ENCODE measurements at regions not wholly inside any gene's neighbourhood (a gene's known extent, or its start where the extent isn't known, plus 50 kb on each side); places are given as distances from the start of the nearest gene placed in this dataset.
"Not testable (repeated sequence)": the region's sequence is repeated elsewhere in the genome, so short reads cannot be mapped to it uniquely, and the experiment has no call there.

DNA sequence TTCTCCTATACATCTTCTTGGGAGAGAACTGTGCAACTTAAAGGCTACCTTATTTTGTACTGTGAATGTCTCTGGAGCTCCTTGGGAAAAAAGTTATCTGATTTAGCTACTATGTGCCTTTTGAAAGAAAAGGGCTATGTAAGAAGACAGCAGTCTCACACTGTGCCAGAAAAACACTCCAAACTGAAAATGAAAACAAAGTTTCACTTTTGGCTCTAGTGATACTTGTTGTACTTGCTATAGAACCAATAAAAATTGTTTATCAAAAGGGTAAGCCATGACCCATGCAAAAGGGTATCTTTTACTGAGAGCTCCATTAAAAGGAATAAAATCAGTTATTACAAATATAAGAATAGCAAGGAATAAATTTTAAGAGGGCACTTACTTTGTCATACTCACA, 2270.0 kb downstream of the ARAP2 start:
- POLR2A ChIA-PET = no interaction called here
- CTCF ChIA-PET = no interaction called here
- TF ChIP-seq, protein P1, sequence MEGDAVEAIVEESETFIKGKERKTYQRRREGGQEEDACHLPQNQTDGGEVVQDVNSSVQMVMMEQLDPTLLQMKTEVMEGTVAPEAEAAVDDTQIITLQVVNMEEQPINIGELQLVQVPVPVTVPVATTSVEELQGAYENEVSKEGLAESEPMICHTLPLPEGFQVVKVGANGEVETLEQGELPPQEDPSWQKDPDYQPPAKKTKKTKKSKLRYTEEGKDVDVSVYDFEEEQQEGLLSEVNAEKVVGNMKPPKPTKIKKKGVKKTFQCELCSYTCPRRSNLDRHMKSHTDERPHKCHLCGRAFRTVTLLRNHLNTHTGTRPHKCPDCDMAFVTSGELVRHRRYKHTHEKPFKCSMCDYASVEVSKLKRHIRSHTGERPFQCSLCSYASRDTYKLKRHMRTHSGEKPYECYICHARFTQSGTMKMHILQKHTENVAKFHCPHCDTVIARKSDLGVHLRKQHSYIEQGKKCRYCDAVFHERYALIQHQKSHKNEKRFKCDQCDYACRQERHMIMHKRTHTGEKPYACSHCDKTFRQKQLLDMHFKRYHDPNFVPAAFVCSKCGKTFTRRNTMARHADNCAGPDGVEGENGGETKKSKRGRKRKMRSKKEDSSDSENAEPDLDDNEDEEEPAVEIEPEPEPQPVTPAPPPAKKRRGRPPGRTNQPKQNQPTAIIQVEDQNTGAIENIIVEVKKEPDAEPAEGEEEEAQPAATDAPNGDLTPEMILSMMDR (IDR thresholded peaks at IDR 0.05; ENCODE audit: insufficient read depth, low read length, missing control alignments) = no peak
- no peak for DNase-seq (ENCODE audit: low read depth, low spot score)
- H3K4me3 ChIP-seq (ENCODE audit: low read depth, low read length) = no peak overlapping the region

DNA sequence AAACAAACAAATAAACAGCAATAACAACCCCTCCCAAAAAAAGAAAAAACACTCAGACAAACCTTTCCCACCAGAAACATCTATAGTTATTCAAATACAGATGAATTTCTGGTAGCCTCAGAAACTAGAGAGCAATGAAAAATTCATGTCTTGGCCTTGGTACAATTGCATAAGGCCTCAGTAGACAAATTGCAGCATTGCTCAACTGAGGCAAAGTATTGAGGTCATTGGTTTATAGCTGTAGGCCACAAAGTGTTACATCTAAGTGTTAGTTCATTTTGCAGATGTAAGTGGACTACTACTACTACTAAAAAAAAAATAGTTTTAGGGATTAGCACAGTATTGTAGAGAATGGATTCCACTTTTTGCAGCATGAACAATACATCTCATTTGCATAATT, 2268.3 kb downstream of the ARAP2 start:
- ChIA-PET POLR2A (no interaction called here), CTCF (no interaction called here)
- TF ChIP-seq, protein P1 (IDR thresholded peaks at IDR 0.05; ENCODE audit: insufficient read depth, low read length, missing control alignments) = no peak
- no peak for DNase-seq (ENCODE audit: low read depth, low spot score)
- no peak overlapping the region for H3K4me3 ChIP-seq (ENCODE audit: low read depth, low read length)

DNA sequence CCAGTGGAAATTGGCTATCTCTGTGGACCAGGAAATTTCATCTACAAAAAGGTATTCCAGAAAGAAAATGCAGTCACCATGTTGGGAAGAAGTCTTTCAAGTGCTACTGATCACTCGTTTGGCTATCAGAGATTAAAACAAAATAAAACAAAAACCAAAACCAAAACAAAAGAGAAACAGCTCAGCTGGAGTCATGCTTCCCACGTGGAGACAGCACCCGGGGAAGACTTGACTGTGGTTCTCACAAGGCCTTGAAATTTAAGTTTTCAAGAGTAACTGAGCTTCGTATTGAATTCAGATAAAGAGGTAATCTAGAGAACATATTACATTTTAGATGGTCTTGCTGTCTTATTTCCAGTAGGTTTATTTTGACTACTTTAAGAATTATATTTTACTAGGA, 2264.5 kb downstream of the ARAP2 start:
- H3K4me3 ChIP-seq (ENCODE audit: low read depth, low read length); POLR2A ChIA-PET; CTCF ChIA-PET; DNase-seq (ENCODE audit: low read depth, low spot score): not testable (repeated sequence)

DNA sequence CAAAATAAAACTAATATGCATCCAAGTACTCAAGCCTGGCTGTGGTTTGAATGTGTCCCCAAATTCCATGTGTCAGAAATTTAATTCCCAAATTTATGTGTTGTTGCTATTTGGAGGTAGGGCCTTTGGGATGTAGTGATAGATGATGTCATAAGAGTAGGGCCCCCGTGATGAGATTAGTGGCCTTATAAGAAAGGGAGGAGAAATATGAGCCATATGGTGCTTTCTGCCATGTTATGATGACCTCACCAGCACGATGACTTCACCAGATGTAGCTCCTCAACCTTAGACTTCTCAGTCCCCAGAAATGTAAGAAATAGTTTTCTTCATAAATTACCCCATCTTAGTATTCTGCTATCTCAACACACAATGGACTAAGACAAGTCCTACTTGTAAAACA, 2264.0 kb downstream of the ARAP2 start:
- TF ChIP-seq, protein P1 (IDR thresholded peaks at IDR 0.05; ENCODE audit: insufficient read depth, low read length, missing control alignments) = no peak
- DNase-seq (ENCODE audit: low read depth, low spot score) = no peak
- ChIA-PET CTCF (no interaction called here), POLR2A (no interaction called here)
- no peak overlapping the region for H3K4me3 ChIP-seq (ENCODE audit: low read depth, low read length)

DNA sequence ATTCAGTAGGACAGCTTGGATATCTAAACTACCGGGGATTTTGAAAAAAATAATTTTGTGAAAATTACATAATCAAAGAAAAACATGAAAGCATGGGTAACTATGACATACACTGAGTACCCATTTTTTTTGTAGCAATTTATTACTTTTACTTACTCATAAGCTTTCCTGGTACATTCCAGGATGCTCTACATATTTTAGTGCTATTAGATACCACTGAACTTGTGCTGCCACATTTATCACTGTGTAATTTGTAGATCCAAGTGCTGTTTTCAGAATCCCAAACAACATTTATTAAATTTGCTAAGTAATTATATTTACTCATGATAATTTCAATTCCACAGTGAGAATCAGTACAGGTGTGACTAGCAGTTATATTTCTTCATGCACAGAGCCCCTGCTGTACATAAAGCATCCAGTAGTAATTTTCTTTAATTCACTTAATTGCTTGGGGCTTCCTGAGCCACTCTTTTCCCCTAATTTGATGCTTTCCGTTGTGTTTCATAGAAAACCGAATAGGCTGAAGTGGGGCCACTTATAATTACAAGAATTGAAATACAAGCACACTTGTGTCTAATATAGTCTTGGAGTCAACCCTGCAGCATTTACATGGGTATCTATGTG, 2254.4 kb downstream of the ARAP2 start:
- TF ChIP-seq, protein P1 (IDR thresholded peaks at IDR 0.05; ENCODE audit: insufficient read depth, low read length, missing control alignments) = no peak
- no peak for DNase-seq (ENCODE audit: low read depth, low spot score)
- H3K4me3 ChIP-seq (ENCODE audit: low read depth, low read length) = no peak overlapping the region
- ChIA-PET POLR2A (no interaction called here), CTCF (no interaction called here)

DNA sequence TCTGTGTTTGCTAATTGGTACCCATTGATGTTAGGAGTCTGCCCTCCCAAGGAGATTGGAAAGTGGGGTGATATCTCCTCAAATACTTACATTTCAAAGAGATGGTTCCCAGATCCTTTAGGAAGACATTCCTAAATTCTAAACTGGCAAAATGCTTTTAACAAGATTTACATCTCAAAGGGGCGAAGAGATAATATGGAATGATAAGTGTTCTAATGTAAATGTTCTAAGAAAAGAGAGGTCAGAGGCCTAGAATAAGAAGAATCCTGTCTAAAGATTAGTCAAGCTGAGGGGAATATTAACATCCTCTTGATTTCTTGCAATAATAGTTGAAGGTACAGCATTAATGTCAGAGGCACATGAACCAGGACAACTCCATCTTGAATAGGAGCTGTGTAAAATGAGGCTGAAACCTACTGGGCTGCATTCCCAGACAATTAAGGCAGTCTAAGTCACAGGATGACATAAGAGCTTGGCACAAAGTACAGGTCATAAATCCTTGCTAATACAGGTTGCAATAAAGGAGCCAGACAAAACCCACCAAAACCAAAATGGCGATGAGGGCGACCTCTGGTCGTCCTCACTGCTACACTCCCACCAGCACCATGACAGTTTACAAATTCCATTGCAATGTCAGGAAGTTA, 2248.1 kb downstream of the ARAP2 start:
- ChIA-PET POLR2A (no interaction called here), CTCF (no interaction called here)
- no peak for DNase-seq (ENCODE audit: low read depth, low spot score)
- H3K4me3 ChIP-seq (ENCODE audit: low read depth, low read length) = no peak overlapping the region
- TF ChIP-seq, protein P1 (IDR thresholded peaks at IDR 0.05; ENCODE audit: insufficient read depth, low read length, missing control alignments) = no peak

DNA sequence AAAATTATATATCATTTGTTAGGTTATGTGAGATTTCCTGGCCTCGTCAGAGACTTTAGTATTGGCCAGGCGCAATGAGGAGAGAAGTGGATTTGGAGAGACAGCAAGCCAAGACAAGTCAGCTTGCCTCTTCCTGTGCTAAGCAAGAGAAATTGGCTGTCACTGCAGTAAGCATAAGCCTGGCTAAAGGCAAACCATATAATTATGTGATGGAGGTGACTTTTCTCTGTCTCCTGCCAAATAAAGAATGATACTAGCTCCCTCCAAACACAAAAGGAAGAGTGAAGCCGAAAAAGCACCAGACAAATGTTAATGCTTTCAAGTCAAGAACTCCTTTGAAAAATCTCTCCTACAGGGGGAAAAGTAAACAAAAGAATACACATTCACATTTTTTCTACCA, 2246.0 kb downstream of the ARAP2 start:
- DNase-seq (ENCODE audit: low read depth, low spot score) = no peak
- TF ChIP-seq, protein P1 (IDR thresholded peaks at IDR 0.05; ENCODE audit: insufficient read depth, low read length, missing control alignments) = no peak
- no peak overlapping the region for H3K4me3 ChIP-seq (ENCODE audit: low read depth, low read length)
- CTCF ChIA-PET = no interaction called here
- POLR2A ChIA-PET = no interaction called here
